Lower leg skin (tissue), 3 donors: ENCODE measurements at regions not wholly inside any gene's neighbourhood (a gene's known extent, or its start where the extent isn't known, plus 50 kb on each side); places are given as distances from the start of the nearest gene placed in this dataset.

ENCODE experiments used
- POLR2A ChIP-seq, 2 donors: fragments of 450-650 bp; IDR thresholded peaks; one replicate each; pipeline ENCODE4 v1.6.1; 2016 to 2017; ENCODE audit warnings: antibody characterized with exemption in 2 of 2, mild to moderate bottlenecking in 1 of 2, moderate library complexity in 1 of 2
- TF ChIP-seq, protein P1 (sequence below), 3 donors: fragments of 450-650 bp; IDR thresholded peaks; one replicate each; pipeline ENCODE4 v1.5.1; 2016; ENCODE audit warnings: antibody characterized with exemption in 3 of 3, mild to moderate bottlenecking in 3 of 3, moderate library complexity in 2 of 3

DNA sequence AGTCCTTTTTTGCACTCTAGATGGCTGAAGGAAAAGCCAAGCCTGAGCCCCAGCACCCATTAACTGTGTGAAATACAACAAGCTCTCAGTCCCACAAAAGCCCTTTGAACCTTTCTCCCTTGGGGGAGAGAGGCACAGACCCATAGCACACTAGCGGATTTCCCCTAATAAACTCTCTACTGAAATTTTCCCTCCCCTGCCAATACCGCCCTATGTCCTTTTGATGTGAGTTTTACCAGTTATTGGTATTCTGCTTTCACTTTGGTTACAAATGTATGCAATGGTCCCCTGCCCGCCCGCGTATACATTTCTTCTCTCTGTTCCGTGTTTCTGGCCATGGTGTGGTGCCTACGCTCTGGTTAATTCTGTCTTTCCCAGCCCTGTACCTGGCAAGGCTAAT is 54.0 kb upstream of the MYO16 start:
- TF ChIP-seq, protein P1, sequence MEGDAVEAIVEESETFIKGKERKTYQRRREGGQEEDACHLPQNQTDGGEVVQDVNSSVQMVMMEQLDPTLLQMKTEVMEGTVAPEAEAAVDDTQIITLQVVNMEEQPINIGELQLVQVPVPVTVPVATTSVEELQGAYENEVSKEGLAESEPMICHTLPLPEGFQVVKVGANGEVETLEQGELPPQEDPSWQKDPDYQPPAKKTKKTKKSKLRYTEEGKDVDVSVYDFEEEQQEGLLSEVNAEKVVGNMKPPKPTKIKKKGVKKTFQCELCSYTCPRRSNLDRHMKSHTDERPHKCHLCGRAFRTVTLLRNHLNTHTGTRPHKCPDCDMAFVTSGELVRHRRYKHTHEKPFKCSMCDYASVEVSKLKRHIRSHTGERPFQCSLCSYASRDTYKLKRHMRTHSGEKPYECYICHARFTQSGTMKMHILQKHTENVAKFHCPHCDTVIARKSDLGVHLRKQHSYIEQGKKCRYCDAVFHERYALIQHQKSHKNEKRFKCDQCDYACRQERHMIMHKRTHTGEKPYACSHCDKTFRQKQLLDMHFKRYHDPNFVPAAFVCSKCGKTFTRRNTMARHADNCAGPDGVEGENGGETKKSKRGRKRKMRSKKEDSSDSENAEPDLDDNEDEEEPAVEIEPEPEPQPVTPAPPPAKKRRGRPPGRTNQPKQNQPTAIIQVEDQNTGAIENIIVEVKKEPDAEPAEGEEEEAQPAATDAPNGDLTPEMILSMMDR (IDR thresholded peaks at IDR 0.05) = no peak
- TF ChIP-seq POLR2A (IDR thresholded peaks at IDR 0.05) = no peak
